GM19452 (cell line): ENCODE measurements at regions not wholly inside any gene's neighbourhood (a gene's known extent, or its start where the extent isn't known, plus 50 kb on each side); places are given as distances from the start of the nearest gene placed in this dataset.
"Not testable (repeated sequence)": the region's sequence is repeated elsewhere in the genome, so short reads cannot be mapped to it uniquely, and the experiment has no call there.

Experiments
- ATAC-seq: cut with Tn5 transposase; IDR thresholded peaks from one replicate; pipeline ENCODE4 v1.9.1; 2021; ENCODE audit not compliant: unreplicated experiment

- no peak for ATAC-seq
Measured at GRCh38 chr10:16116404-16117304, 256.3 kb upstream of the MINDY3 start.

GRCh38 chr10:16117305-16117695, 257.0 kb upstream of the MINDY3 start:
- ATAC-seq: no peak

- no peak for ATAC-seq
Measured at GRCh38 chr10:16119445-16119844, 259.1 kb upstream of the MINDY3 start.

GRCh38 chr10:16120563-16120962, 260.3 kb upstream of the MINDY3 start:
- no peak for ATAC-seq

GRCh38 chr10:16141499-16141898, 281.2 kb upstream of the MINDY3 start:
- no peak for ATAC-seq

- ATAC-seq: no peak
Measured at GRCh38 chr10:16146993-16147392, 286.7 kb upstream of the MINDY3 start.

GRCh38 chr10:16155834-16156233, 281.0 kb upstream of the PTER start:
- no peak for ATAC-seq

GRCh38 chr10:16156681-16157080, 280.1 kb upstream of the PTER start:
- no peak for ATAC-seq

- ATAC-seq: not testable (repeated sequence)
Measured at GRCh38 chr10:16165067-16165466, 271.7 kb upstream of the PTER start.

- ATAC-seq: no peak
Measured at GRCh38 chr10:16182144-16182543, 254.7 kb upstream of the PTER start.

- ATAC-seq: no peak
Measured at GRCh38 chr10:16182688-16183087, 254.1 kb upstream of the PTER start.

- no peak for ATAC-seq
Measured at GRCh38 chr10:16184096-16184597, 252.7 kb upstream of the PTER start.

- ATAC-seq: no peak
Measured at GRCh38 chr10:16184906-16185305, 251.9 kb upstream of the PTER start.

- ATAC-seq: no peak
Measured at GRCh38 chr10:16186564-16186963, 250.2 kb upstream of the PTER start.

GRCh38 chr10:16187161-16187560, 249.6 kb upstream of the PTER start:
- no peak for ATAC-seq

GRCh38 chr10:16192337-16192736, 244.5 kb upstream of the PTER start:
- ATAC-seq: no peak

- ATAC-seq: no peak
Measured at GRCh38 chr10:16193241-16193640, 243.6 kb upstream of the PTER start.

GRCh38 chr10:16195178-16195769, 241.5 kb upstream of the PTER start:
- ATAC-seq: peak; percentile 97

- ATAC-seq: no peak
Measured at GRCh38 chr10:16195894-16196293, 240.9 kb upstream of the PTER start.

GRCh38 chr10:16199216-16199615, 237.6 kb upstream of the PTER start:
- ATAC-seq: no peak

GRCh38 chr10:16223618-16224017, 213.2 kb upstream of the PTER start:
- ATAC-seq: not testable (repeated sequence)

- ATAC-seq: no peak
Measured at GRCh38 chr10:16227674-16228073, 209.1 kb upstream of the PTER start.
